ENCODE measurements at regions not wholly inside any gene's neighbourhood (a gene's known extent, or its start where the extent isn't known, plus 50 kb on each side); places are given as distances from the start of the nearest gene placed in this dataset.

DNA sequence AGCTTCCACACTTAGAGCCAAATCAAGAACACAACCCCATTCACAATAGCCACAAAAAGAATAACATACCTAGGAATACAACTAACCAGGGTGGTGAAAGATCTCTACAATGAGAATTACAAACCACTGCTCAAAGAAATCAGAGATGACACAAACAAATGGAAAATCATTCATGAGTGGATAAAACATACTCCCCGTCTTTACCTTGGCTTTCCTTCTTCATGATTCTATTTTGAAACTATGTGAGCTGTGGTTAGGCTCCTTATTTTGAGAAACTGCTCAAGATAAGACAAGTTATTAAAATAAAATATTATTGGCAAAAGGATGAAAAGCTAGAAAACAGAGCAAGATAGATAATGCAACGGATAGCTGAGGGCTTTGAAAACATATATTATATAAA, 598.1 kb upstream of the FAT1 start:
- no peak for TF ChIP-seq CTCF (IDR thresholded peaks at IDR 0.05)
- TF ChIP-seq EZH2 (IDR thresholded peaks at IDR 0.05; ENCODE audit: borderline replicate concordance, insufficient read depth, low read depth, low read length, poor library complexity, severe bottlenecking) = no peak

Measured in B cell (primary cell).